ENCODE measurements at regions not wholly inside any gene's neighbourhood (a gene's known extent, or its start where the extent isn't known, plus 50 kb on each side); places are given as distances from the start of the nearest gene placed in this dataset.
"Not testable (repeated sequence)": the region's sequence is repeated elsewhere in the genome, so short reads cannot be mapped to it uniquely, and the experiment has no call there.

DNA sequence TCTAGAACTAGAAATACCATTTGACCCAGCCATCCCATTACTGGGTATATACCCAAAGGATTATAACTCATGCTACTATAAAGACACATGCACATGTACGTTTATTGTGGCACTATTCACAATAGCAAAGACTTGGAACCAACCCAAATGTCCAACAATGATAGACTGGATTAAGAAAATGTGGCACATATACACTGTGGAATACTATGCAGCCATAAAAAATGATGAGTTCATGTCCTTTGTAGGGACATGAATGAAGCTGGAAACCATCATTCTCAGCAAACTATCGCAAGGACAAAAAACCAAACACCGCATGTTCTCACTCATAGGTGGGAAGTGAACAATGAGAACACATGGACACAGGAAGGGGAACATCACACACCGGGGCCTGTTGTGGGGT, 231.5 kb downstream of the GATA3 start:
- not testable (repeated sequence) for DNase-seq

DNA sequence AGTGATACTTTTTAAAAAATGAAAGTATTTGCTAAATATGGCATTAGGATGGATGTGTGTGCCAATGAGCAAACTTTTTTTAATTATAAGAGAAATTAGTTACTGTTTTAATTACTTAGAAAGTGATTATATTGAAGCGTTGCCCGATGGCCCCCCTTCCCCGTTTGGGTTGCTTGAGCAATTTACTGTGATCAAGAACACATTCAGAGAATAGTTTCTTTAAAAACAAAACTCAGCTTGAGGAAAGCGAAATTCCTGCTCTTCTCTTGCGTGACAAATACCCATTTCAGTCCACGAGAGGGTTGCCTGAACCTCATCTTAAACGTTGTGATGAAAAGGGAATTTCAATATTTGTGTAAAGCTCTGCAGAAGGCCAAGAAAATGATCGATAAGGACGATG, 234.1 kb downstream of the GATA3 start:
- DNase-seq = no peak

DNA sequence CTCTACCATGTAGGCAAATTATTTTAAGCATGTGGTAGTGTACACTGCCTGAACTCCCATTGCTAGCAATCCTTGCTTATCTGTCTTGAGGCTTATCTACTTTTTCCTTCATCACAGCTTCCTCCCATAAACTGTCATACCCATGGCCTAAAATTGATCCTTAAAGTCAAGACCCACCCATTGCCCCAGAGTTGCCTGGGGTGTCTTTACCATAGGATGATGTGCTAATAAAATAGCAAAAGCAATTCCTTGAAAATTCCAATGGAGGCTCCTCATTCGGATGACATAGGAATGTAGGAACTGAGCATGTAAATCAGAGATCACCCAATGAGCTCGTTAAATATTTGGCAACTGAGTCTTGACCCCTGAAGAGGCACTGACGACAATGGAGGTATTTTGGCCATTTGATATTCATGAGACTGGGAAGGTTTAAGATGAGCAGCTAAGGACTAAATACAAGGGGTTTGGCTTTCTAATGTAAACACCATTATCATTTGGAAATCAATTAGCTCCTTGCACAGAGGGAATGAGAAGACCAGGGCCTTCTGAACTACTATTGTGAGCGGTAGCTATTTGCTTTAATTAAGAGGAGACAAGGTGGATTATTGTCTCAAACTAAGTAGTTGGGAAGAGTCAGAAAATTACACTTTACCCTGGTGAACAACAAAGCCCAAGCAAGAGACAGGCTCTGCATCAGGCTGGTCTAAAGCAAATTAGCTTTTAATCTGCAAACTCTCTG, 234.9 kb downstream of the GATA3 start:
- DNase-seq = no peak

DNA sequence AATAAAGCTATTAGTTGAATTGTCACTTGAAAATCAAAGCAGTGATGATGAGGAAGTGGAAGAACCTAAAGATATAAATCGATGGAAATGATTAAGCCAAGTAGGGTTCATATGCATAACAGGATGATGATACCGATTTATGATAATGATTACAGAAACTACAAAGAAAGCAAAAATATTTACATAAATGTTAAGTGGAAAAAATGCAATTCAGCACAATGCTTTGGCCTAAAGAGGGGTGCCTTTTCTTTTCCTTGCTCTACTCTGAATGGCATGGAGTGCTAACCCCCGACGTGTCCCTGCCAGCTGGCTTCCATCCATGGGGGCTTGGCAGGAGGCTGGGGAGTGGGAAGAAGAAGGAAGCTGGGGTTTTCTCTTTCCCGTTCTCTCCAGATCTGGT, 240.3 kb downstream of the GATA3 start:
- no peak for DNase-seq

DNA sequence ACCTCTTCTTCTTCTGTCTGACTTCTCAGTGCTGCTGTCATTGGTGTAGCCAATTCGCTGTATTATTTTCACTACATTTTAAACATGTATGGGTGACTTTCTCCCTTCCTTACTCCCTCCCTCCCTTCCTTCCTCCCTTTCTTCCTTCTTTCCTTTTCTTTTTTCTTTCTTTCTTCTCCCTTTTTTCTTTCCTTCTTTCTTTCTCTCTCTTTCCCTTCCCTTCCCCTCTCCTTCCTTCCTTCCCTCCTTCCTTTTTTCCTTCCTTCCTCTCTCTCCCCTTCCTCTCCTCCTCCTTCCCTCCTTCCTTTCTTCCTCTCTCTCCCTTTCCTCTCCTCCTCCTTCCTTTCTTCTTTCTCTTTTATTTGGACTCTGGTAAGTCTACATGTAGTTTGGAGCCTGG, 240.8 kb downstream of the GATA3 start:
- DNase-seq = no peak

DNA sequence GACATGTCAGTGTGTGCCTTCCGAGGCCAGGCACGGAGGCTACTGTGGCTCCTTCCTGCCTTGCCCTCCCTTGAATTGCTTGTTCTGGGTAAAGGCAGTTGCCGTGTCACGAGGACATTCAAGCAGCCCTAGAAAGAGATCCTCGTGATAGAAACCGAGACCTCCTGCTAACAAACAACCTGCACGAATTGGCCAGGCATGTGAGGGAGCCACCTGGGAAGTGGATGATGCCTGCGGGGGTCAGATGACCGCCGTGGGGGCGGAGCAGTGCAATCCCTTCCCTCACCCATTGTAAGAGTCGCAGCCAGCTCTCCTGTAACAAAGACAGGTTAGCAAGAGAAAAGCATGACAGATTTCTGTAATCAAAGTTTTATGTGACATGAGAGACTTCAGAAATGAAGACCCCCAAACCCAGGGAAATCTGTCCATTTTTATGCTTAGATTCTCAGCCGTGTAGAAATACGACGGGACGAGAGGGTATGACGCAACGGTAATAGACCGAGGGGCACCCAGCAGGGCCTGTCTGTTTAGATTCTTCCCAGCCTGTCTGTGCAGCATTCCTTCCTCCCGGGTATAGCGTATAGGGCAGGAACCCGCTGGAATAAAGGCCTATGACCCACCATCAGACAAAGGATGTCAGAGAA, 241.7 kb downstream of the GATA3 start:
- DNase-seq = no peak

DNA sequence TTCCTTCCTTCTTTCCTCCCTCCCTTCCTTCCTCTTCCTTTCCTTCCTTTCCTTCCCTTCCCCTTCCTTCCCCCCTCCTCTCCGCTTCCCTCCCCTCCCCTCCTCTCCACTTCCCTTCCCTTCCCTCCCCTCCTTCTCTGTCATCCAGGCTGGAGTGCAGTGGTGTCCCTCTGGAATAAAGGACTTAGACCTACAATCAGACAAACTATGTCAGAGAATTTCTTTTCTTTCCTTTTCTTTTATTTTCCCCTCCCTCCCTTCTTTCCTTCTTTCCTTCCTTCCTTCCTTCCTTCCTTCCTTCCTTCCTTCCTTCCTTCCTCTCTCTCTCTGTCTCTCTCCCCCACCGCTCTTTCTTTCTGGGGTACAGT, 242.2 kb downstream of the GATA3 start:
- no peak for DNase-seq

DNA sequence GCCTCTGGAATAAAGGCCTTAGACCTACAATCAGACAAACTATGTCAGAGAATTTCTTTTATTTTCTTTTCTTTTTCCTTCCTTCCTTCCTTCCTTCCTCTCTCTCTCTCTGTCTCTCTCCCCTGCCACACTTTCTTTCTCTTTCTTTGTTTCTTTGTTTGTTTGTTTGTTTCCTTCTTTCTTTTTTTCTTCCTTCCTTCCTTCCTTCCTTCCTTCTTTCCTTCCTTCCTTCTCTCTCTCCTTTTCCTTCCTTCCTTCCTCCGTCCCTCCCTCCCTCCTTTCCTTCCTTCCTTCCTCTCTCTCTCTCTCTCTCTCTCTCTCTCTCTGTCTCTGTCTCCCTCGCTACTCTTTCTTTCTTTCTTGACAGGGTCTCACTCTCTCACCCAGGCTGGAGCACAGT, 242.6 kb downstream of the GATA3 start:
- DNase-seq = no peak

DNA sequence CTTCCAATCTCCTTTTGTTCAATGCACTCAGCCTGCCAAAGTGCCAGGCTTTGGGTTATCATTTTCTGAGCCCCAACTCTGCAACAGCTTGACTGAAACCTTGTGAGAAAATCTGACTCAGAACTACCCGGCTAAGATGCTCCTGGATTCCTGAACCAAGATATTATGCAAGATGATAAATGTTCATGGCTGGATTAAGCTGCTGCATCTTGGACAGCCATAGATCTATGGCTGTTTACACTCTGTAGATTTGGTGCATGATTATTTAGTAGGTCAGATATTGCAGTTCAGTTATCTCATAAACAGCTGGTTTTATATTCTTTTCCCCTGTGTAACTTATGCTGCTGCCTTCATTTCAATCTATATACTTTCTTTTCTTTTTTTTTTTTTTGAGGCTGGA, 243.5 kb downstream of the GATA3 start:
- no peak for DNase-seq

DNA sequence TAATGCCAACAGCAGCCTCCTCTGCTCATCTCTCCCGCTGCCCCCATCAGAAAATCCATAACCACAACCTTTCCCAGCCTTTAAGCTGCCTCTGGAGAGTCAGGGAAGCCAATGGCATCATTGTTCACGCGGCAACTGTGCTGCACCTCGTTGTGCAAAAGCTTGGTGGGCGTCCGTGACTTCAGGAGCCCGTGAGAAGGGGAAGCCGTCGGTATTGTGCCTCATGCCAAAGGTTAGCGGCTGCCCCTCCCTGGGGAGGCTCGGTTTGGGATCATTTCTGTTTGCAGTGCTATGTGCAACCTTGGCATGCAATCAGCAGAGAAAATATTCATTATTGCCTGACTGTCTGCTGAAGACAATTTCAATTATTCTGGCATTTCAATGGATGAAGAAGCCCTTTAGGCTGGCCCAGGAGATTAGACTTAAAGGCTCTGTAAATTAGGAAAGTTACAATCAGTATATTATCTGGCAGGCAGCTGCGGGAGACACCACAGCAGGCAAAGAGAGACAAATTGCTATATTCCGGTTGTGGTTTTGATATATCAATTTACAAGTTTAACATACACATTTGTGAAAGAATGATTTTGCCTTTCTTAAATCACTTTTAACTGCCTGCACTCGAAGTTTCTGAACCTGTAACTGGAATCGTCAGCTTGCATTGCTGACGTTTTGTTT, 244.5 kb downstream of the GATA3 start:
- no peak for DNase-seq

DNA sequence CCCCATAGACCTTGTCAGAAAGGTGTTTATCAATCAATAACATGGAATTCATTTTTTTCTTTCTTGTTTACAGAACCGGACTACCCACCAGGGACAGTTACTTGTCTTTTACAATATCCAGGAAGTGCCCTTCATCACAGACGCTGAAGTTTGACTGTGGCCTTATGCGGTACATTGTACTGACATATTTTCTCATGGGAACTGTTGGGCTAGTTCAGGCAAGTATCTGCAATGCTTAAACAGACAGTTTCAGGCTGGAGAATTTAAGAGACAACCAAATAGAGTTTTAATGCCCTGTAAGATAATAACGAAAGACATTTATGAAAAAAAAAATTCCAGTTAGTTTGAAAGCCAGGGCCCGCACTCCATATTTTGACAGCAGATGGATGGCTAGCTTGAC, 246.4 kb downstream of the GATA3 start:
- DNase-seq = no peak

DNA sequence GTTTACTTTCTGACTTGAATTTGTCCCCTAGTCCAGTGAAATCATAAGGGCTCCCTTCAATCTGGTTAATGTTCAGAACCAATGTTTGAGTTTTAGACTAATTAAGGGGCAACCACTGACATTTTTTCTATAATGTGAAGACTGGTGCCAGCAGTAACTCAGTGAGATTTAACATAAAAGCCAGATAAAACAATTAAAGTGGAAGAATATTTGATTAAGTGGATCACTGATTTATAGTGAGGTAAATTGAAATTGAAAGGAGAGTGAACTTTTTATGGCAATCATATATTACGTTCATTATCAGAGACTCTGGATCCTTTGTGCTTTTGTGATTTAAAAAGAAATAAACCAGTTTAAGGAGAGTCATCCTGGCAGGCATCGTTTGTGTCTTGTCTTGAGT, 246.8 kb downstream of the GATA3 start:
- DNase-seq = no peak

DNA sequence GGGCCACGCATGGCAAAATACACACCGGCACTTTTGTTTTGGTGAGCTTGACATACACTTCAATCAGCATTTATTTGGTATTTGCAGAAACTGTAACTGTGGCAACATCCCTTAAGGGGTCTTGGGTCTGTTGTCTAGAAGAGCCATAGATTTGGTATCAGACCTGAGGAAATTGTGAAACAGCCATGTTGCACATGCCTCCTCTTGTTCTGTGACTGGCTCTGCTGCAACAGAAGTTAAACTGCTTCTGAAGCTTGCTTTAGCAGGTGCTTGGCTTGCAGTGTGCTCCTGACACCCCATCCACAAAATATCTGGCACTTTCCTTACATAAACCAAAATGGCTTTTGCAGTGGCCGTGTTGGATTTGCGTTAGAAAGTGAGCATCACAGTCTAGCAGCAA, 247.3 kb downstream of the GATA3 start:
- DNase-seq = no peak

DNA sequence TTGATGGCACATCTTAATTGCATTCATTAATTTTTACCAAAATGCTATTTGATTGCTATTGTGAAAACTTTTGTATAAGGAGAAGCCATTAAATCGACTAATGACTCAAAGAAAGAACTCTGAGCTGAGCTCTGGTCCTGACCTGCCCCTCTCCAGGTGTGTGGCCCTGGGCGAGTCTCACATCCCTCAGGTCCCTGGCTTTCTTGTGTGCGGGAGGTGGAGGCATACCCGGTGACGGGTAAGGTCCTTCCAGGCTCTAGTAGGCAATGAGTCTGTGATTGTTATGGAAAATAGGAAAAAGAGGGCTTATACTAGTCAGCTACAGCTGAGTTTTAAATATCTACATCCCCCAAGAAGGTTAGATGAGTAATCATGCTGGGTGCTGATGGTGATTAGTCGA, 248.1 kb downstream of the GATA3 start:
- DNase-seq = no peak

DNA sequence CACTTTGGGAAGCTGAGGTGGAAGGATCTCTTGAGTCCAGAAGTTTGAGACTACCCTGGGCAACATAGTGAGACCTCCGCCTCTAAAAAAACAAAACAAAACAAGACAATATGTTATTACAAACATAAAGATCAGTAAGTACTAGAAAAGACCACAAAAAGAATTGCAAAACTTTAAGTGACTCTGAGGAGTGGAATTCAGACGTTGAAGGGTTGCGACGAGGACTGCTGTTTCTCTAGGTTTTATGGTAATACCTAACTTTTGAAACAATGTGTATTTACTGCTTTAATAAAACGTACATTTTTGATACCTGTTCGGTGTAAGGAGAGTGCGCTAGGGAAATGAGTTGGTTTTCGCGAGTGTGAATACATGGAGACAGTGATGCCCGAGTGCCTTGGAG, 250.4 kb downstream of the GATA3 start:
- no peak for DNase-seq

DNA sequence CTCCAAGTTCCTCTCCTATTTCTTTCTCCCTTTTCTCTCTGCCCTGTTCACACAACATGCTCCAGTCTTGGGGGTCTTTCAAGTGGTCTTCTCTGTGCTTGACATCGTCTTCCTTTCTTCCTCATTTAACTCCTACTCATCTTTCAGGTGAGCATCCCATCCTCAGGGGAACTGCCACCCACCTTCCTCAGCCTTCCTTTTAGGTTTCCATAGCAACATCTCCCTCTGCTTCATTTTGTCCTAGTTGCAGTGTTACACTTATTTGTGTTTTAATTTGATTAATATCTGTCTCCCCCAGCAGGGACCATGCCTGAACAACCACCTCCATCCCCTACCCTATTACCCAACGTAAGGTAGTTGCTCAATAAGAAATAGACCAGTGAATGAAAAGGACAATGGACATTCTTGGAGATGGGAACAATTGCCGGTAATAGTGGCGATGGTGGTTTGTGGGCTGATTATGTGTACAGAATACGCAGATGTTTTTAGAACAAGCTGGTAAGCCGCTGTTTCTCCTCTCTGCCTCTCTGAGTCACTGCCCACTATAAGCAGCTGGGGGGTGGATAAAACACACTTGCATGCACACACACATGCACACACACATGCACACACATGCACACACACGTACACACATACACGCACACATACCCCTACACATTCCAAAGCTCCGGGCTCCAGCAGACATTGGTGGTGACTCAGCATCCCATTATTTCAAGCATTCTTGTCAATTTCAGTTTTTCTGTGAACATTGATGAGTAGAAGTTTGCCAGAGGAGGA, 251.6 kb downstream of the GATA3 start:
- no peak for DNase-seq

DNA sequence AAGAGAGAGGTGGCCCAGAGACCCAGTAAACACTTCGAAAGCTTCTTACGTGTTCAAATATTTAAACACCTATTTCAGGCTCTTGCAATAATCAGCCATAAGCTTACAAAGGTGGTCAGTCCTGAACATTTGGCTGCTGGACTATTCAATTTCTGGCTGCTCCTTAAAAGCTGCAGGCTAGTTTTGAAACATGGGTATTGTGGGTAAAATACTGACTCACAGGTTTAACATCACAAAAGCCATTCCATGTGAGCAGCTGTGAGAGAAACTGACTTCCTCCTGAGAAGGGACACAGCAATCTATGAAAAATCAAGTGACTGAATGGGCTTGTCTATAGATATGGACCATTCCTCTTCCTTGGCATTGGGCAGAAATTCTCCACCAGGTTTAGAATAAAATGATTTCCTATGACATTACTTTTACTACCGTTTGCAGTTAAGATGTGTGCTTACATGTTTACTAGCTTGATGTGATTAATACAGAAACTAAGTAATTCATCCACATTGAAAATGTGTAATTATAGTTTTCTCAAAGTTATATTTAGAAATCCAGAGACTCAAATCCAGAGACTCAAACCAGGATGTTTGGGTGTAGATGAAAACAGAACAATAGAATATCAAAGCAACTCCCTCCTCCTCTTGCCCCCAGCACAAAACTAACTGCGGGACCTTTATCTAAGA, 252.3 kb downstream of the GATA3 start:
- DNase-seq = no peak

DNA sequence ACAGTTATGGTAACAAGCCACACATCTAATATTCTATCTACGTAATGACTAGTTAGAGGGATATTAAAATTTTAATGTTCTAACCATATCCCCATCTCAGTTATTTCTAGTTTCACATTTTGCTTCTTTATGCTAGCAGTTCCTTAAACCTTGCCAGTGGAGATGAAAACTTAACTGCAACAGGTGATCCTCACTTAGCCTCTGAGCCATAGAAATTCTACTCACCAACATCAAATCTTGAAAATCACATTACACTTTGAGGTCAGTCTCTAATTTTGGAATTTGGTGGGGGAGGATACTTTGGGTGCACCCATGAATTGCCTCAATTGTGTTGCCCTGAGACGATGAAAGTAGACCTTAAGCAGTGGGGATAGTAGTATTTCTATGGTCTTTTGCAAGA, 256.4 kb downstream of the GATA3 start:
- no peak for DNase-seq

DNA sequence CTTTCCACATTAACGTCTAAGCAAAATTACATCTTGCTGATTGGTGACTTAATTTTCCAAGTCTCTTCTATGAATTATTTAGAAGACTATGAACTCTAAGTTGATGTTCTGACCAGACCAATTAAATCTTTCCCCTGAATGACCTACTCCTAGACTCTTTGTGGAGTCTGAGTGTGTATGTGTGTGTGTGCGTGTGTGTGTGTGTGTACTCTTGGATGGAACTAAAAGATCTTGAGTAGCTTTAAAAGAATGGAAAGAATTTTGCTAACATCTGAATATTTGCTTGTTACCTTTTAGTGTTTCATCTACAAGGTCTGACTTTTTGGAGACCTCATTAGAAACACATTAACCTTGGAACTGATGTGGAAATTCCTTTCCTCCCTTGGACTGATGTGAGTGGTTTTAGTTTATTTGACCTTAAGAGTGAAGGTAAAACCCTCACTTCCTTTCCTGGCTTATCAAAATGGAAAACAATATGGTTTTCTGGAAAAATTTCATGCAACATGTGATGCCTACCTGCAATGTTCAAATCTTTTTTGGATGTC, 257.1 kb downstream of the GATA3 start:
- no peak for DNase-seq

DNA sequence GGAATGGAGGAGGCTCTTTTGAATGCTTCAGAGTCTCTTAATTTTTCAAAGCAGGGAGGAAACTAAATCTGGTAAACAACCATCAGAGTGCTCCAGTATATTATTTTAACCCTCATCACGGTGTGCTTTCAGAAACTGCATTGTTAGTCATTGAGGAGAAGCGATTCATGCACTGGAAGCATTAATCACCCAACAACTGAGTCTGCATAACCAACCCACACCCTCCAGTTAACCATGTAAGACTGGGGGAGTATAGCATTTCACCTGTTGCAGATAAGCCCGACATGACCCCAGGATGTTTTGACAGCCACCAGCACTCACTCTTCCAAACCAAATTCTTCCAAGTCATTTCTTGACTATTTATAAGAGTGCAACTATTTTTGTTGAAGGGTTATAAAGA, 257.6 kb downstream of the GATA3 start:
- DNase-seq = no peak

DNA sequence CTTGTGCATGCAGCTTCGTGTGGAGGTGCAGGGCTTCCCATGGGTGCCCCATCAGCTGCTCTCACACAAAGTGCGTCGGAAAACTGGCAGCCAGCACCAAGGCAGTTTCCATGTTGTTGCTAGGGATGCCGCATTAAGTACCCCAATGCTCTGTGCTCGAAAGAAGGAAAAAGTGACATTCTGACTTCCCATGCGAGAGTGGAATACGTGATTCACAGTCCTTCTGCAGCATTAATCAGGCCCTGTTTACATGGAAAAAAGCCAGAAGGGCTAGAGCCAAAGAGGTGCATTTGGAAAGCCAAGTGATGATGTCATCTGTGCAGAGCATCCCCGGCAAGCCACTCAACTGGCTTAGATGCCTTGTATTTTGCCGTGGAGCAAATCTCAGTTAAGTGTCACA, 258.3 kb downstream of the GATA3 start:
- DNase-seq = no peak

DNA sequence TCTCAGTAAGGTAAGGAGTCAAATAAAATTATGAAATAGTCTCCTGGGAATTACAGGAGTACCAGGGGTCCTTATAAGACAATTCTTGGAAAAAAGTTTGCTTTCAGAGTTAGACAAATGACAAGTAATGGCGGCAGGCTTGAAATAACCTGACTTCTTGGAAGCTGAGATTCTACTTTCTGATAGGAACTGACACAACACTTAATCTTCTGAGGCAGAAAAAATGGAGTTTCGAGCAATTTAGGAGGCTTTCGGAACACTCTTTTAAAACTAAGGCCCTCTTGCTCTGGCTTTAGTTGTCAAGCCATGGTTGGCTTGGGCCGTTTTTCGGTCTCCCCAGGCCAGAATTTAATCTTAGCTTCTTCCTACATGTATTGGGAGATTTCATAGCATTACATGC, 260.0 kb downstream of the GATA3 start:
- DNase-seq = no peak

DNA sequence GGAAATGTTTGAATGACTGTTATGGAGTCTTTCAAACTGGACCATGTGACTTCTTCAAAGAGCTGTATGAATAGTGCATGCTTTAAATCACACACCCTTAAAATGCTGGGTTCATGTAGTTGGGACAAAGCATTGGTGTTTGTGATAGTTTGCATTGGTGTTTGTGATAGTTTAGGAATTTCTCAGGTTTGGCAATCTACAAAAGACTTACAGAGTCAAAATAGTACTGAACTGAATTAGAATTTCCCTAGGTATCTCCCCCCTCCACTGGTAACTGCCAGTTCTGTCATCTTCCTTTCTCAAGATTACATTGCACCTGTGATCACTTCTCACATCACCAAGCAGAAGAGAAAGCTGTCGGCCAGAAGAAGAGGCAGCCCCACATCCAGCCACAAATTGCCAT, 261.1 kb downstream of the GATA3 start:
- no peak for DNase-seq
